ENCODE measurements at regions not wholly inside any gene's neighbourhood (a gene's known extent, or its start where the extent isn't known, plus 50 kb on each side); places are given as distances from the start of the nearest gene placed in this dataset.

GRCh38 chr3:66671291-66671690 lies 170.5 kb upstream of the LRIG1 start:
- DNase-seq: no peak
- Histone ChIP-seq H3K4me1 (replicated peaks in 1 of 2) (no peaks in the 10 kb centered on the region), H3K36me3 (replicated peaks in 1 of 2) (no peaks in the 10 kb centered on the region), H3K27ac (no peak overlapping the region), H3K9me3 (replicated peaks in 1 of 3) (no peaks in the 10 kb centered on the region), H3K4me3 (no peak overlapping the region), H3K27me3 (no peaks in the 10 kb centered on the region)
- intact Hi-C loops (cut with DNase I): no loop called here
- 82 to 100% (median 90%) methylated on average over 1 of the region's 1 CpG for WGBS, 4 donors
- TF ChIP-seq POLR2A (IDR thresholded peaks at IDR 0.05): no peak

GRCh38 chr3:66672830-66673229 lies 172.0 kb upstream of the LRIG1 start:
- TF ChIP-seq POLR2A (IDR thresholded peaks at IDR 0.05) (no peak), CTCF (IDR thresholded peaks at IDR 0.05) (no peak)
- H3K36me3 ChIP-seq (replicated peaks in 1 of 2): no peaks in the 10 kb centered on the region
- intact Hi-C loops (cut with DNase I): no loop called here
- H3K27me3 ChIP-seq: no peaks in the 10 kb centered on the region
- no peak overlapping the region for H3K4me3 ChIP-seq
- no peaks in the 10 kb centered on the region for H3K9me3 ChIP-seq (replicated peaks in 1 of 3)
- no peak for DNase-seq
- no peak overlapping the region for H3K27ac ChIP-seq
- no peaks in the 10 kb centered on the region for H3K4me1 ChIP-seq (replicated peaks in 1 of 2)

GRCh38 chr3:66673293-66673692 lies 172.5 kb upstream of the LRIG1 start:
- H3K4me3 ChIP-seq: no peak overlapping the region
- H3K36me3 ChIP-seq (replicated peaks in 1 of 2): no peaks in the 10 kb centered on the region
- intact Hi-C loops (cut with DNase I): no loop called here
- no peak overlapping the region for H3K27ac ChIP-seq
- H3K4me1 ChIP-seq (replicated peaks in 1 of 2): no peaks in the 10 kb centered on the region
- H3K27me3 ChIP-seq: no peaks in the 10 kb centered on the region
- TF ChIP-seq CTCF (IDR thresholded peaks at IDR 0.05) (no peak), POLR2A (IDR thresholded peaks at IDR 0.05) (no peak)
- WGBS, 4 donors: 48 to 59% (median 52%) methylated on average over 9 of the region's 9 CpGs
- no peak for DNase-seq
- no peaks in the 10 kb centered on the region for H3K9me3 ChIP-seq (replicated peaks in 1 of 3)

GRCh38 chr3:66675366-66675765 lies 174.5 kb upstream of the LRIG1 start:
- WGBS, 4 donors: 46 to 70% (median 50%) methylated on average over 1 of the region's 1 CpG
- intact Hi-C loops (cut with DNase I): no loop called here
- TF ChIP-seq POLR2A (IDR thresholded peaks at IDR 0.05): no peak
- no peak for TF ChIP-seq CTCF (IDR thresholded peaks at IDR 0.05)
- Histone ChIP-seq H3K4me1 (replicated peaks in 1 of 2) (no peaks in the 10 kb centered on the region), H3K9me3 (replicated peaks in 1 of 3) (no peaks in the 10 kb centered on the region), H3K4me3 (no peak overlapping the region), H3K27ac (no peak overlapping the region), H3K27me3 (no peaks in the 10 kb centered on the region), H3K36me3 (replicated peaks in 1 of 2) (no peaks in the 10 kb centered on the region)
- no peak for DNase-seq

GRCh38 chr3:66692042-66692765 lies 191.4 kb upstream of the LRIG1 start:
- H3K36me3 ChIP-seq (replicated peaks in 1 of 2): no peaks in the 10 kb centered on the region
- no peak for TF ChIP-seq CTCF (IDR thresholded peaks at IDR 0.05)
- TF ChIP-seq POLR2A (IDR thresholded peaks at IDR 0.05): no peak
- no peak overlapping the region for H3K27ac ChIP-seq
- intact Hi-C loops (cut with DNase I): no loop called here
- H3K9me3 ChIP-seq (replicated peaks in 1 of 3): no peaks in the 10 kb centered on the region
- no peak for DNase-seq
- no peaks in the 10 kb centered on the region for H3K4me1 ChIP-seq (replicated peaks in 1 of 2)
- WGBS, 4 donors: 89 to 96% (median 92%) methylated on average over 4 to 5 of the region's 5 CpGs
- no peak overlapping the region for H3K4me3 ChIP-seq
- no peaks in the 10 kb centered on the region for H3K27me3 ChIP-seq

All from adrenal gland (tissue), 9 donors.